KOPT-K1 (cell line): ENCODE measurements at regions not wholly inside any gene's neighbourhood (a gene's known extent, or its start where the extent isn't known, plus 50 kb on each side); places are given as distances from the start of the nearest gene placed in this dataset.

Experiments used
- H3K27ac ChIP-seq: fragments of 200-600 bp; sonication (generic); 2 replicates; pipeline ENCODE4 v1.5.1; 2016; ENCODE audit warnings: antibody characterized with exemption, mild to moderate bottlenecking, low read depth, low read length; ENCODE audit not compliant: poor library complexity, severe bottlenecking
- H3K36me3 ChIP-seq: fragments of 200-600 bp; sonication (generic); 2 replicates; pipeline ENCODE4 v1.5.1; 2017; ENCODE audit warnings: antibody characterized with exemption, mild to moderate bottlenecking, low read length, moderate library complexity; ENCODE audit not compliant: insufficient read depth
- H3K9me3 ChIP-seq: fragments of 200-600 bp; sonication (generic); 2 replicates; pipeline ENCODE4 v1.5.1; 2017; ENCODE audit warnings: antibody characterized with exemption, low read length, mild to moderate bottlenecking; ENCODE audit not compliant: insufficient read depth, poor library complexity, severe bottlenecking

- no peak overlapping the region for H3K27ac ChIP-seq
- peaks cover 9% of the 10 kb centered on the region for H3K9me3 ChIP-seq
- no peaks in the 10 kb centered on the region for H3K36me3 ChIP-seq
Measured at GRCh38 chr1:82689217-82689616, 888.5 kb downstream of the ADGRL2 start.

- no peak overlapping the region for H3K27ac ChIP-seq
- H3K9me3 ChIP-seq: peaks cover 9% of the 10 kb centered on the region
- no peaks in the 10 kb centered on the region for H3K36me3 ChIP-seq
Measured at GRCh38 chr1:82686774-82687173, 886.0 kb downstream of the ADGRL2 start.

DNA sequence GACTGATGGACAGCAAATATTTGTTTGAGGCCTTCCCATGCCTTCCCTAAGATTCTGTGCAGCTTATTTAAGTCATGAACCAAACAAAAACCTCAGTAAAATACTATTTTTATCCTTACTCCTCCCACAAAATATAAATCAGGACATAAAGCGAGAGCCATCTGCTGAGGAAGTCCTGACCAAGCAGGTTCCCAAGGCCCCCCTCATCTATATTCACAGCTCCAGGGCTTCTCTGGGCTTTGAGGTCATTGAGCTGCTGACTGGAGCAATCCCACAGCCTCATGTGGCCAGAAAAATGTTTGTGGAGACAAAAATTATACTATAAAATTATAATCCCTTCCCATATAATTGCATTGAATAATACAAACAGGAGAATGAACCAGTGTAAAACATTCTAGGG lies 846.2 kb downstream of the ADGRL2 start:
- H3K9me3 ChIP-seq: no peaks in the 10 kb centered on the region
- H3K27ac ChIP-seq: no peak overlapping the region
- H3K36me3 ChIP-seq: no peaks in the 10 kb centered on the region

DNA sequence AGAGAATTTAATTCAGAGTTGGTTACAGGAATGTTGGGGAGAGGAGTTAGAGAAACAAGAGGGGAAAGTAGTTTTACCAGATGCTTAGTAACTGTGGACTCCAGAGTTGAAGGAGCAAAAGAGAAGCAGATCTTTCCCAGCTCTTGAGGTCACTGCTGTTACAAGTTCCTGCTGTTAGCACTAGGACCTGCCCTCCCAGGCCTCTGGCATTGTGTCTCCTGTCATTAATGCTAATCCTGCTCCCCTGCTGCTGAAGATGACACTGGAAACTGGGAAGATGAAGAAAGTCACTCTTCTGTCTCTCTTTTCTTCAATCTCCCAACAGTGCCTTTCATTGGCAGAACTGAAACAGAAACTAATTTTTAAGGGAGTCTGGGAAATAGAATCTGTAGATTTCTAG lies 845.6 kb downstream of the ADGRL2 start:
- Histone ChIP-seq H3K9me3 (no peaks in the 10 kb centered on the region), H3K27ac (no peak overlapping the region), H3K36me3 (no peaks in the 10 kb centered on the region)

DNA sequence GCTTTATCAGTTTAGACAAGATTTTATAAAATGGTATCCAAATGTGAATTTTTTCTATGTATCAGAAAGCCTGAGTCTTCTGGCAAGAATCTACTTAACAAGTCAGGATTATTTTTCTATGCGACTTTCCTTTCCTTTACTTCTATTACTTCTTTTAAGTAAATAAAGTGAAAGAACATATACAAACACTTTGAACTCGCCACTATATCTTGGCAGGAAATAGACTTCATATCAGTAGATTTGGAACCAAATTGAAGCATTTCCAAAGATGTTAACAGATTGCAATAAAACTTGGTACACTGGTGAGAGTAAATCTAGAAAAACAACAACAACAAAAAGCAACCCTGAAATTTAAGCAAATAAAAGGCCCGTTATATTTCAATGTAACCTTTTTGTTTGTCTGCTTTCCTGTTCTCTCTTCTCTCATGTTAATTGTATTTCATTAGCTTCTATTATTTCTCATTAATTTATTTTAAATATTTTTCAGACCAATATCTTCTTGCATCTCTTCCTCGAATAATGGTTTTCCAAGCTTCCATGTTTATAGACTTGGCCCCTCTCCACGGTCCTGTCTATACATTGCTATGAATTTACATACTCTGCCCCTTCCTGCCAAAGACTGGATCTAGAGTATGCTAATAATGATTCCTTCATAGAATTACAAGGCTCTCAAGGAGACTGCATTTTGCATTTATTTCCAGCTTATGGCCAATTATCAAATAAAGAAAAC lies 843.6 kb downstream of the ADGRL2 start:
- no peaks in the 10 kb centered on the region for H3K9me3 ChIP-seq
- no peaks in the 10 kb centered on the region for H3K36me3 ChIP-seq
- H3K27ac ChIP-seq: no peak overlapping the region

GRCh38 chr1:82640352-82640751 lies 839.6 kb downstream of the ADGRL2 start:
- Histone ChIP-seq H3K27ac (no peak overlapping the region), H3K36me3 (no peaks in the 10 kb centered on the region), H3K9me3 (no peaks in the 10 kb centered on the region)

GRCh38 chr1:82634266-82634665 lies 833.5 kb downstream of the ADGRL2 start:
- Histone ChIP-seq H3K27ac (no peak overlapping the region), H3K36me3 (no peaks in the 10 kb centered on the region), H3K9me3 (no peaks in the 10 kb centered on the region)

DNA sequence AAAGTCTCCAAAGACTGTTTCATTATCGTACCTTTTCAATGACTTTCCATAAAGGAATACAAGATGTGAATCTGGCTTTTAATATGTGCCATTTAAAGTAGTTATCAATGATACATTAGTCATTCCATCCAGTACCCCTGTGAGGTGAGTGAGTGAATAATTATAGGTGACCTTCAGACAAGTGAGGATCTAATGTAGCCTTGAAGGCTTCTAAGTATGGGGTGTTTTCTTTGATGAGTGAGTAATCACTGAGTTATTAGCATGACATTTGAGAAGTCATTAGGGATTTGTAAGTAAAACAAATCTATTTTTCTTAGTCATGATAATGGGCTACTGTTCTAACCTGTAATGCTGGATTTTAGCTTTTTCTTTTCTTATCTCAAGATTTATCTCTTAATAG lies 831.4 kb downstream of the ADGRL2 start:
- Histone ChIP-seq H3K27ac (no peak overlapping the region), H3K36me3 (no peaks in the 10 kb centered on the region), H3K9me3 (no peaks in the 10 kb centered on the region)

DNA sequence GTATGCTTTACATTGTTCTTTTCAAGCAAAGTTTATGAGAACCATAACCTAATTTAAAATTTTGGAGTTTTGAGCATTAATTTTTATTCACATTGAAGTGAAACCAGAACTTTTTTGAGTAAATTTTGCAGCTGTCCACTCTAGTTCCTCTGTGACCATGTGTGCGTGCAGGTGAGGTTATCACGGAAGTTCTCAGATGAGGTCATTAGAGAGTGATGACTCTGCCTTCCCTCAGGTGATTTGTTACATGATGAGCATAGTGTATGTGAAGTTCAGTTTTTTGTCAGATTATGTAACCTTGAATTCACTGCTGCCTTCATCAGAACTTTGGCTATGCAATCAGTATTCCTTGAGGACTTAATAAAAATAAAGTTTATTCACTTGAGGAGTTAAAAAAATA lies 828.2 kb downstream of the ADGRL2 start:
- no peaks in the 10 kb centered on the region for H3K36me3 ChIP-seq
- H3K9me3 ChIP-seq: peaks cover 6% of the 10 kb centered on the region
- H3K27ac ChIP-seq: no peak overlapping the region

GRCh38 chr1:82625537-82625936 lies 824.8 kb downstream of the ADGRL2 start:
- H3K9me3 ChIP-seq: peaks cover 6% of the 10 kb centered on the region
- no peak overlapping the region for H3K27ac ChIP-seq
- no peaks in the 10 kb centered on the region for H3K36me3 ChIP-seq

GRCh38 chr1:82621076-82621475 lies 820.3 kb downstream of the ADGRL2 start:
- no peaks in the 10 kb centered on the region for H3K36me3 ChIP-seq
- no peak overlapping the region for H3K27ac ChIP-seq
- peaks cover 6% of the 10 kb centered on the region for H3K9me3 ChIP-seq

DNA sequence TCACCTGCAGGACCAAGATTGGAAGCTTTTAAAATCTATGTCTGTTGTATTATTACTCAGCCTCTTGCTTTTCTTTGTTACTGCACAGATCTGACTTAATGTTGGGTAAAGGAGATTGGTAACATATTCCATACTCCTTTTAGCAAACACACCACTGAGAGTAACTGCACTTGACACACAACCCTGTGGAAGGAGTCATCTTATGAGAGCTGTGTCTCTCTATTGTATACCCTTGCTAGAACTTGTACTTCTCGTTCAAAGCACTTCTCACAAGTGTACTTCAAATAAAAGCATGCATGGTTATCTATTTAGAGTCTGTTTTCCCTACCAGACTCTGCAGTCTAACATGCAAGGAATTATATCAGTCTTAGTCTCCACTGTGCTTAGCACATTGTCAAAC lies 813.4 kb downstream of the ADGRL2 start:
- no peaks in the 10 kb centered on the region for H3K9me3 ChIP-seq
- no peak overlapping the region for H3K27ac ChIP-seq
- no peaks in the 10 kb centered on the region for H3K36me3 ChIP-seq

GRCh38 chr1:82612986-82613385 lies 812.3 kb downstream of the ADGRL2 start:
- H3K27ac ChIP-seq: no peak overlapping the region
- H3K36me3 ChIP-seq: no peaks in the 10 kb centered on the region
- no peaks in the 10 kb centered on the region for H3K9me3 ChIP-seq

DNA sequence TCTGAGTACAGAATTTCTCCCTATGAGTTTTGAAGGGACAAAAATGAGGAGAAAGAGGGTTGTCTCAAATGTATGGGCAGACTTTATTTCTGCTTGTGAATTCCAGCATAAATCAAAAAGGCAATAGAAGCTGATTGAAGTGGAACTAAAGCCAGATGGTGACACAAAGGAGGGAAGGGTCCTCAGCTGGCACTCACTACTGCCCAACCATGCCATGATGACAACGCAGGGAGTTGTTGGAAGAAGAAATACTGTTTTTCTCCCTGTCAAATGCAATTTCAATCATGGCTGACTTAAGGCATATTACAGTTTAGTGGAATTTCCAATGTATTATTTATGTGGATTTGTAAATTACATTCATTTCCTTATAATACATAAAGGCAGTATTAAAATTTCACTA lies 805.8 kb downstream of the ADGRL2 start:
- H3K9me3 ChIP-seq: no peaks in the 10 kb centered on the region
- H3K27ac ChIP-seq: no peak overlapping the region
- no peaks in the 10 kb centered on the region for H3K36me3 ChIP-seq

GRCh38 chr1:82604524-82604923 lies 803.8 kb downstream of the ADGRL2 start:
- no peaks in the 10 kb centered on the region for H3K9me3 ChIP-seq
- H3K27ac ChIP-seq: no peak overlapping the region
- no peaks in the 10 kb centered on the region for H3K36me3 ChIP-seq

DNA sequence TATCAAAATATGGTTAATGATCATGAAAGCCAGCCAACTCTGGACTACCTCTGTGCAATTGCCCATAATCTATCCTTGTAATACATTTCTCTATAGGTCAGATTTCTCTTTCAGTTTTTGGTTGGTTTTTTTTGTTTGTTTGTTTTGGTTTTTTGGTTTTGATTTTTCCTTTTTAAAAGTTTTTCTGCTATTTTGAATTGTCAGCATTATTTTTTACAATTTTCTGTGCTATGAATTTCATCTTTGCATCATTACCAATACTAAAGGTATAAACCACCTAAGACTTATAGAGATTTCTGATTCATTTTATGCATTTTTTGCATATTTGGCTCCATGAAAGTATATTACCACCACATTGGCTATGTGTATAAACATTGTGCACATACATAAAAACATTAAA lies 799.6 kb downstream of the ADGRL2 start:
- no peak overlapping the region for H3K27ac ChIP-seq
- no peaks in the 10 kb centered on the region for H3K9me3 ChIP-seq
- no peaks in the 10 kb centered on the region for H3K36me3 ChIP-seq
